HCT116 (cell line): ENCODE measurements at regions not wholly inside any gene's neighbourhood (a gene's known extent, or its start where the extent isn't known, plus 50 kb on each side); places are given as distances from the start of the nearest gene placed in this dataset.

Experiments
- EZH2 ChIP-seq: fragments of 200-600 bp; sonication (generic); IDR thresholded peaks from 2 replicates; pipeline ENCODE4 v1.6.1; 2017; ENCODE audit warnings: antibody characterized with exemption, mixed run types
- FOSL1 ChIP-seq: IDR thresholded peaks from 2 replicates; pipeline ENCODE4 v1.6.1; 2012; ENCODE audit warnings: low read depth
- POLR2AphosphoS5 ChIP-seq: IDR thresholded peaks from 2 replicates; pipeline ENCODE4 v1.6.1; 2011; ENCODE audit warnings: mild to moderate bottlenecking, low read depth, low read length, moderate library complexity
- SIN3A ChIP-seq: IDR thresholded peaks from 2 replicates; pipeline ENCODE4 v1.6.1; 2012; ENCODE audit warnings: low read depth
- YY1 ChIP-seq: IDR thresholded peaks from 2 replicates; pipeline ENCODE4 v1.6.1; 2011; ENCODE audit warnings: low read length, low read depth, moderate library complexity, mild to moderate bottlenecking; ENCODE audit not compliant: insufficient replicate concordance; ENCODE audit errors: extremely low read depth
- ZFX ChIP-seq: fragments of 450-650 bp; IDR thresholded peaks from 2 replicates; pipeline ENCODE4 v1.6.1; 2017
- TF ChIP-seq, protein P1 (sequence below), 3 experiments: fragments of 200-600 bp in 1 of 3; sonication (generic) in 1 of 3; IDR thresholded peaks in 2 of 3; conservative IDR thresholded peaks in 1 of 3; 2 replicates each; pipeline ENCODE4 v1.5.1; 2012 to 2017; ENCODE audit warnings: low read depth in 2 of 3, low read length in 2 of 3, antibody characterized with exemption in 1 of 3, borderline replicate concordance in 1 of 3, control low read depth in 1 of 3, mild to moderate bottlenecking in 1 of 3, mixed read lengths in 1 of 3, mixed run types in 1 of 3, moderate library complexity in 1 of 3; ENCODE audit not compliant: insufficient read depth in 1 of 3

DNA sequence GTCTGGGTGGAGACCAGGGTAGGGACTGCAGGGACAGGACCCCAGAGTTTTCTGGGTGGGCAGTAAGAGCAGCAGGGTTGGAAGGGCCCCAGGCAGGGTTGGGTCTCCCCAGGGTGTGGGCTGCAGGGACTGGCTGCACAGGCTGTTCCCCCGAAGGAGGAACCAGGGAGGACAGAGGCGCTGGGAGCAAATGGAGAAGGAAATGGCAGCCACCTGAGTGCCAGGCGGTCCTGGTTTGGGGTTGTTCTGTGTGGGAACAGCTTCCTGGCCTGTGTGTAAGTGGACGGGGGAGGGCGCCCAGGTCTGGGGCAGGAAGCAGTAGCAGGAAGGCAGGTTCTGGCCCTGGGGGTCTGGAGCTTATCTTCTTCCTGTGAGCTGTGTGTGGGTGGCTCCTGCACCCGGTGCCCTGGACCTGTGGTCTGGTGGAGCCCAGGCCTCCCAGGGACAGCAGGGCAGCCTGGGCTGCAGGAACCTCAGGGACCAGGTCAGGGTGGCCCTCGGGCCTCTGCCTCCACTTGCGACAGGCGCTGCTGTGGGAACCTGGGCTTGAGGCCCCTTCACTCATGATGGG lies 372.8 kb downstream of the TMEM121 start:
- TF ChIP-seq, protein P1, sequence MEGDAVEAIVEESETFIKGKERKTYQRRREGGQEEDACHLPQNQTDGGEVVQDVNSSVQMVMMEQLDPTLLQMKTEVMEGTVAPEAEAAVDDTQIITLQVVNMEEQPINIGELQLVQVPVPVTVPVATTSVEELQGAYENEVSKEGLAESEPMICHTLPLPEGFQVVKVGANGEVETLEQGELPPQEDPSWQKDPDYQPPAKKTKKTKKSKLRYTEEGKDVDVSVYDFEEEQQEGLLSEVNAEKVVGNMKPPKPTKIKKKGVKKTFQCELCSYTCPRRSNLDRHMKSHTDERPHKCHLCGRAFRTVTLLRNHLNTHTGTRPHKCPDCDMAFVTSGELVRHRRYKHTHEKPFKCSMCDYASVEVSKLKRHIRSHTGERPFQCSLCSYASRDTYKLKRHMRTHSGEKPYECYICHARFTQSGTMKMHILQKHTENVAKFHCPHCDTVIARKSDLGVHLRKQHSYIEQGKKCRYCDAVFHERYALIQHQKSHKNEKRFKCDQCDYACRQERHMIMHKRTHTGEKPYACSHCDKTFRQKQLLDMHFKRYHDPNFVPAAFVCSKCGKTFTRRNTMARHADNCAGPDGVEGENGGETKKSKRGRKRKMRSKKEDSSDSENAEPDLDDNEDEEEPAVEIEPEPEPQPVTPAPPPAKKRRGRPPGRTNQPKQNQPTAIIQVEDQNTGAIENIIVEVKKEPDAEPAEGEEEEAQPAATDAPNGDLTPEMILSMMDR (IDR thresholded peaks at IDR 0.05 in 2 of 3, conservative IDR thresholded peaks at IDR 0.05 in 1 of 3; ENCODE audit: borderline replicate concordance in 1 of 3, insufficient read depth in 1 of 3, low read depth in 2 of 3, low read length in 2 of 3), result no peak
- TF ChIP-seq ZFX, result no peak
- TF ChIP-seq EZH2, result no peak
- no peak for TF ChIP-seq SIN3A
- no peak for TF ChIP-seq YY1
- TF ChIP-seq POLR2AphosphoS5, result no peak
- no peak for TF ChIP-seq FOSL1
